H9 (cell line): ENCODE measurements at regions not wholly inside any gene's neighbourhood (a gene's known extent, or its start where the extent isn't known, plus 50 kb on each side); places are given as distances from the start of the nearest gene placed in this dataset.

Experiments
- DNase-seq: peaks from one replicate; pipeline ENCODE4 v3.0.0-alpha.2; 2017
- H2AFZ ChIP-seq: one replicate; pipeline ENCODE4 v1.6.1; 2013; ENCODE audit warnings: mild to moderate bottlenecking, low read length, control low read depth, moderate library complexity
- H2AK5ac ChIP-seq: 2 replicates; pipeline ENCODE4 v1.6.1; 2013; ENCODE audit warnings: low read length, control low read depth, mixed read lengths; ENCODE audit not compliant: insufficient read length
- H2BK120ac ChIP-seq: one replicate; pipeline ENCODE4 v1.6.1; 2013; ENCODE audit warnings: low read depth, mild to moderate bottlenecking, low read length, control low read depth, inconsistent platforms; ENCODE audit not compliant: poor library complexity, severe bottlenecking
- H2BK12ac ChIP-seq: 2 replicates; pipeline ENCODE4 v1.6.1; 2013; ENCODE audit warnings: low read length, control low read depth, mixed read lengths, low read depth; ENCODE audit not compliant: insufficient read length
- H2BK15ac ChIP-seq: 2 replicates; pipeline ENCODE4 v1.6.1; 2013; ENCODE audit warnings: low read depth, low read length, control low read depth
- H2BK20ac ChIP-seq: one replicate; pipeline ENCODE4 v1.6.1; 2013; ENCODE audit warnings: low read depth, mild to moderate bottlenecking, low read length, control low read depth, inconsistent platforms; ENCODE audit not compliant: poor library complexity, severe bottlenecking
- H2BK5ac ChIP-seq: 2 replicates; pipeline ENCODE4 v1.6.1; 2013; ENCODE audit warnings: low read length, control low read depth, mixed read lengths; ENCODE audit not compliant: insufficient read length
- H3K14ac ChIP-seq: 2 replicates; pipeline ENCODE4 v1.6.1; 2013; ENCODE audit warnings: low read length, control low read depth; ENCODE audit not compliant: insufficient read depth
- H3K18ac ChIP-seq: 2 replicates; pipeline ENCODE4 v1.6.1; 2013; ENCODE audit warnings: low read depth, mild to moderate bottlenecking, mixed read lengths, low read length, control low read depth; ENCODE audit not compliant: insufficient read length
- H3K23ac ChIP-seq: 2 replicates; pipeline ENCODE4 v1.6.1; 2013; ENCODE audit warnings: low read length, control low read depth, mixed read lengths, low read depth; ENCODE audit not compliant: insufficient read length
- H3K23me2 ChIP-seq: 2 replicates; pipeline ENCODE4 v1.6.1; 2013; ENCODE audit warnings: low read depth, mild to moderate bottlenecking, mixed read lengths, low read length, control low read depth; ENCODE audit not compliant: insufficient read length, poor library complexity, severe bottlenecking
- H3K27ac ChIP-seq: 2 replicates; pipeline ENCODE4 v1.5.1; 2013; ENCODE audit warnings: low read length, control low read depth, mixed read lengths, low read depth; ENCODE audit not compliant: insufficient read length
- H3K27me3 ChIP-seq: 2 replicates; pipeline ENCODE4 v1.6.1; 2013; ENCODE audit warnings: low read length, control low read depth, inconsistent platforms; ENCODE audit not compliant: insufficient read depth
- H3K4ac ChIP-seq: 2 replicates; pipeline ENCODE4 v1.6.1; 2013; ENCODE audit warnings: low read depth, mild to moderate bottlenecking, control low read depth, inconsistent platforms, low read length, moderate library complexity
- H3K4me1 ChIP-seq: 2 replicates; pipeline ENCODE4 v1.6.1; 2013; ENCODE audit warnings: low read length, control low read depth, inconsistent platforms; ENCODE audit not compliant: insufficient read depth
- H3K4me2 ChIP-seq: 2 replicates; pipeline ENCODE4 v1.6.1; 2013; ENCODE audit warnings: low read length, control low read depth, mixed read lengths; ENCODE audit not compliant: insufficient read length, insufficient read depth
- H3K56ac ChIP-seq: 2 replicates; pipeline ENCODE4 v1.6.1; 2013; ENCODE audit warnings: low read depth, mild to moderate bottlenecking, mixed read lengths, low read length, control low read depth; ENCODE audit not compliant: insufficient read length
- H3K79me1 ChIP-seq: 2 replicates; pipeline ENCODE4 v1.6.1; 2013; ENCODE audit warnings: low read depth, mild to moderate bottlenecking, moderate library complexity, low read length, control low read depth, inconsistent platforms; ENCODE audit not compliant: insufficient read depth, poor library complexity, severe bottlenecking
- H3K79me2 ChIP-seq: 2 replicates; pipeline ENCODE4 v1.6.1; 2013; ENCODE audit warnings: low read length, control low read depth, inconsistent platforms; ENCODE audit not compliant: insufficient read depth
- H3K9ac ChIP-seq: 2 replicates; pipeline ENCODE4 v1.6.1; 2013; ENCODE audit warnings: low read length, control low read depth, mixed read lengths; ENCODE audit not compliant: insufficient read length; ENCODE audit errors: extremely low read depth
- H3K9me3 ChIP-seq: one replicate; pipeline ENCODE4 v1.6.1; 2013; ENCODE audit warnings: low read depth, low read length, inconsistent platforms; ENCODE audit not compliant: control insufficient read depth
- H3T11ph ChIP-seq: one replicate; pipeline ENCODE4 v1.6.1; 2013; ENCODE audit warnings: mild to moderate bottlenecking, low read length, control low read depth, inconsistent platforms
- H4K20me1 ChIP-seq: one replicate; pipeline ENCODE4 v1.6.1; 2013; ENCODE audit not compliant: control insufficient read depth, insufficient read length, insufficient read depth
- H4K5ac ChIP-seq: 2 replicates; pipeline ENCODE4 v1.6.1; 2013; ENCODE audit warnings: low read depth, mild to moderate bottlenecking, mixed read lengths, low read length, control low read depth; ENCODE audit not compliant: insufficient read length
- H4K8ac ChIP-seq: replicated peaks from 2 replicates; pipeline ENCODE4 v1.6.1; 2013; ENCODE audit warnings: low read length, control low read depth, mixed read lengths, low read depth; ENCODE audit not compliant: insufficient read length
- H4K91ac ChIP-seq: 2 replicates; pipeline ENCODE4 v1.6.1; 2013; ENCODE audit warnings: low read depth, mild to moderate bottlenecking, moderate library complexity, mixed read lengths, low read length, control low read depth; ENCODE audit not compliant: insufficient read length
- H3K27ac Mint-ChIP-seq, 3 experiments: 2 replicates in 2 of 3; 3 replicates in 1 of 3; pipeline ENCODE4 v1.8.0; 2020 to 2021; ENCODE audit warnings: mixed read lengths in 3 of 3, mild to moderate bottlenecking in 1 of 3, moderate library complexity in 1 of 3
- H3K27me3 Mint-ChIP-seq: 2 replicates; pipeline ENCODE4 v1.8.0; 2021; ENCODE audit warnings: low read depth, mild to moderate bottlenecking, moderate library complexity, mixed read lengths
- H3K36me3 Mint-ChIP-seq, 3 experiments: 2 replicates in 2 of 3; 3 replicates in 1 of 3; pipeline ENCODE4 v1.8.0; 2020 to 2021; ENCODE audit warnings: low read depth in 3 of 3, mixed read lengths in 3 of 3; ENCODE audit not compliant: insufficient read depth in 1 of 3
- H3K4me1 Mint-ChIP-seq, 2 experiments: 2 replicates each; pipeline ENCODE4 v1.8.0; 2020; ENCODE audit warnings: mixed read lengths in 2 of 2
- H3K4me3 Mint-ChIP-seq, 2 experiments: 2 replicates in 1 of 2; 3 replicates in 1 of 2; pipeline ENCODE4 v1.8.0; 2020 to 2021; ENCODE audit warnings: mild to moderate bottlenecking in 2 of 2, mixed read lengths in 2 of 2, moderate library complexity in 1 of 2
- H3K9me3 Mint-ChIP-seq, 2 experiments: 2 replicates in 1 of 2; 3 replicates in 1 of 2; pipeline ENCODE4 v1.8.0; 2020; ENCODE audit warnings: mild to moderate bottlenecking in 2 of 2, mixed read lengths in 2 of 2, moderate library complexity in 1 of 2
- WGBS: extraction: QIAGEN DNeasy Blood & Tissue Kit; methylation state at CpG from one replicate; pipeline ENCODE4 v1.1.7; 2013; ENCODE audit warnings: missing lambda C conversion rate, low lambda C conversion rate, mixed read lengths; ENCODE audit not compliant: insufficient read length; ENCODE audit errors: extremely low coverage; 5-methylcytosine and 5-hydroxymethylcytosine counted together
- TF ChIP-seq, protein P1 (sequence below): fragments of 200-600 bp; sonication (generic); conservative IDR thresholded peaks from 3 replicates; pipeline ENCODE4 v1.8.0; 2021; ENCODE audit warnings: antibody characterized with exemption, mild to moderate bottlenecking

DNA sequence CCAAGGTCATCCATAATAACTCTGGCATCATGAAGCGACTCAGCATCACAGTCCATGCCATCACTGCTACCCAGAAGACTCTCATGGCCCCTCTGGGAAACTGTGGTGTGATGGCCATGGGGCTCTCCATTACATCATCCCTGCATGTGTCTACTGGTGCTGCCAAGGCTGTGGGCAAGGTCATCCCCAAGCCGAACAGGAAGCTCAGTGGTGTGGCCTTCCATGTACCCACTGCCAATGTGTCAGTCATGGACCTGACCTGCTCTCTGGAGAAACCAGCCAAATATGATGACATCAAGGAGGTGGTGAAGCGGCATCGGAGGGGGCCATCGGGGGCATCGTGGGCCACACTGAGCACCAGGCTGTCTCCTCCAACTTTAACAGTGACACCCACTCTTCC is 65.1 kb upstream of the ARHGAP29 start:
- Histone ChIP-seq H4K20me1 (no peaks in the 10 kb centered on the region), H3K18ac (no peak overlapping the region), H3K27ac (no peak overlapping the region), H3K4me1 (peaks cover 2% of the 10 kb centered on the region; the same call in 1 of the 2 replicates), H3K9me3 (no peaks in the 10 kb centered on the region), H2BK5ac (no peak overlapping the region), H2BK12ac (no peak overlapping the region), H2AFZ (no peak overlapping the region), H3K4ac (no peak overlapping the region), H2BK15ac (no peak overlapping the region), H3K79me2 (no peaks in the 10 kb centered on the region), H2BK20ac (no peak overlapping the region), H2BK120ac (no peak overlapping the region), H3K23me2 (no peaks in the 10 kb centered on the region), H3K23ac (no peak overlapping the region), H2AK5ac (no peak overlapping the region), H4K91ac (no peak overlapping the region), H4K5ac (no peak overlapping the region), H3T11ph (no peak overlapping the region), H3K56ac (no peak overlapping the region), H3K9ac (no peak overlapping the region), H3K4me2 (no peak overlapping the region), H3K27me3 (no peaks in the 10 kb centered on the region), H3K14ac (no peak overlapping the region), H3K79me1 (no peaks in the 10 kb centered on the region), H4K8ac (no peak overlapping the region)
- H3K4me3 Mint-ChIP-seq = no peak overlapping the region
- H3K9me3 Mint-ChIP-seq = no peaks in the 10 kb centered on the region
- no CpG with 5 or more reads among the region's 6 CpGs for WGBS
- peaks cover 6% of the 10 kb centered on the region for H3K27me3 Mint-ChIP-seq
- TF ChIP-seq, protein P1, sequence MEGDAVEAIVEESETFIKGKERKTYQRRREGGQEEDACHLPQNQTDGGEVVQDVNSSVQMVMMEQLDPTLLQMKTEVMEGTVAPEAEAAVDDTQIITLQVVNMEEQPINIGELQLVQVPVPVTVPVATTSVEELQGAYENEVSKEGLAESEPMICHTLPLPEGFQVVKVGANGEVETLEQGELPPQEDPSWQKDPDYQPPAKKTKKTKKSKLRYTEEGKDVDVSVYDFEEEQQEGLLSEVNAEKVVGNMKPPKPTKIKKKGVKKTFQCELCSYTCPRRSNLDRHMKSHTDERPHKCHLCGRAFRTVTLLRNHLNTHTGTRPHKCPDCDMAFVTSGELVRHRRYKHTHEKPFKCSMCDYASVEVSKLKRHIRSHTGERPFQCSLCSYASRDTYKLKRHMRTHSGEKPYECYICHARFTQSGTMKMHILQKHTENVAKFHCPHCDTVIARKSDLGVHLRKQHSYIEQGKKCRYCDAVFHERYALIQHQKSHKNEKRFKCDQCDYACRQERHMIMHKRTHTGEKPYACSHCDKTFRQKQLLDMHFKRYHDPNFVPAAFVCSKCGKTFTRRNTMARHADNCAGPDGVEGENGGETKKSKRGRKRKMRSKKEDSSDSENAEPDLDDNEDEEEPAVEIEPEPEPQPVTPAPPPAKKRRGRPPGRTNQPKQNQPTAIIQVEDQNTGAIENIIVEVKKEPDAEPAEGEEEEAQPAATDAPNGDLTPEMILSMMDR = no peak
- no peak overlapping the region for H3K27ac Mint-ChIP-seq
- DNase-seq = no peak
- H3K4me1 Mint-ChIP-seq = peaks cover 5 to 8% of the 10 kb centered on the region in 2 experiments; a peak in 3 of 4 replicates
- H3K36me3 Mint-ChIP-seq = no peaks in the 10 kb centered on the region
